Erythroblast (primary cell): ENCODE measurements at regions not wholly inside any gene's neighbourhood (a gene's known extent, or its start where the extent isn't known, plus 50 kb on each side); places are given as distances from the start of the nearest gene placed in this dataset.

ENCODE experiments used
- GATA1 ChIP-seq: IDR thresholded peaks from 2 replicates; pipeline ENCODE4 v1.6.1; 2011; ENCODE audit warnings: low read depth, mild to moderate bottlenecking, control low read depth, low read length, moderate library complexity
- POLR2A ChIP-seq: IDR thresholded peaks from 2 replicates; pipeline ENCODE4 v1.6.1; 2011; ENCODE audit warnings: mild to moderate bottlenecking, low read length

DNA sequence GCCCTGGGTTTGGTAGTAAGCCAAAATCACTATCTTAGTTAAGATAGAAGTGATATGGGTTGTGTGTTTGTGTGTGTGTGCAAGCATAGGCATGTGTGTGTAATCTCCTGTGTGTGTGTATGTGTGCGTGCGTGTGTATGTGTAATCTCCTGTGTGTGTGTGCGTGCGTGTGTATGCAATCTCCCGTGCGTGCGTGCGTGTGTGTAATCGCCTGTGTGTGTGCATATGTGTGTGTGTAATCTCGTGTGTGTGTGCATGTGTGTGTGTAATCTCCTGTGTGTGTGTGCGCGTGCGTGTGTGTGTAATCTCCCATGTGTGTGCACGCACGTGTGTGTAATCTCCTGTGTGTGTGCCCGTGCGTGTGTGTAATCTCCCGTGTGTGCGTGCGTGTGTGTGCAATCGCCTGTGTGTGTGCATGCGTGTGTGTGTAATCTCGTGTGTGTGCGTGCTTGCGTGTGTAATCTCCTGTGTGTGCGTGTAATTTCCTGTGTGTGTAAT is 219.3 kb upstream of the GGTLC1 start:
- TF ChIP-seq GATA1 (no peak), POLR2A (no peak)
